ENCODE measurements at regions not wholly inside any gene's neighbourhood (a gene's known extent, or its start where the extent isn't known, plus 50 kb on each side); places are given as distances from the start of the nearest gene placed in this dataset.

GRCh38 chr13:34667286-34668218 lies 274.5 kb upstream of the NBEA start:
- peak in 1 of 51 donors; percentile 43 for DNase-seq

- DNase-seq, result peak in 13 of 51 donors; percentile 1 to 30 (median 8)
Observed at GRCh38 chr13:34671137-34671536, 270.9 kb upstream of the NBEA start.

- peak in 1 of 51 donors; percentile 17 for DNase-seq
Observed at GRCh38 chr13:34672631-34673030, 269.4 kb upstream of the NBEA start.

GRCh38 chr13:34675626-34676025 lies 266.4 kb upstream of the NBEA start:
- no peak for DNase-seq

GRCh38 chr13:34678154-34678553 lies 263.9 kb upstream of the NBEA start:
- DNase-seq, result no peak

- no peak for DNase-seq
Observed at GRCh38 chr13:34681405-34681955, 260.6 kb upstream of the NBEA start.

GRCh38 chr13:34695063-34695462 lies 247.0 kb upstream of the NBEA start:
- peak in 1 of 51 donors; percentile 1 for DNase-seq

GRCh38 chr13:34696296-34696695 lies 245.8 kb upstream of the NBEA start:
- DNase-seq, result no peak

GRCh38 chr13:34696741-34697140 lies 245.3 kb upstream of the NBEA start:
- DNase-seq, result no peak

GRCh38 chr13:34698945-34699344 lies 243.1 kb upstream of the NBEA start:
- DNase-seq, result no peak

- DNase-seq, result no peak
Observed at GRCh38 chr13:34700155-34700554, 241.9 kb upstream of the NBEA start.

- DNase-seq, result no peak
Observed at GRCh38 chr13:34701919-34702318, 240.2 kb upstream of the NBEA start.

- DNase-seq, result no peak
Observed at GRCh38 chr13:34708566-34709313, 233.3 kb upstream of the NBEA start.

GRCh38 chr13:34719060-34719875 lies 222.8 kb upstream of the NBEA start:
- peak in 1 of 51 donors; percentile 2 for DNase-seq

GRCh38 chr13:34720618-34721017 lies 221.5 kb upstream of the NBEA start:
- DNase-seq, result no peak

- no peak for DNase-seq
Observed at GRCh38 chr13:34721631-34722595, 220.2 kb upstream of the NBEA start.

- DNase-seq, result no peak
Observed at GRCh38 chr13:34722922-34723321, 219.1 kb upstream of the NBEA start.

- DNase-seq, result no peak
Observed at GRCh38 chr13:34730961-34731360, 211.1 kb upstream of the NBEA start.

GRCh38 chr13:34731486-34731885 lies 210.6 kb upstream of the NBEA start:
- DNase-seq, result no peak

GRCh38 chr13:34733721-34734120 lies 208.3 kb upstream of the NBEA start:
- DNase-seq, result no peak

All from hypothalamus (tissue), 51 donors.